PC-9 (cell line): ENCODE measurements at regions not wholly inside any gene's neighbourhood (a gene's known extent, or its start where the extent isn't known, plus 50 kb on each side); places are given as distances from the start of the nearest gene placed in this dataset.

Experiments
- BruUV-seq: library from RNA; stranded (reverse); fragments of 400-500 nt; replicated peaks from 2 replicates; lab custom pipeline; 2021; lab: Mats Ljungman, UMichigan
- CTCF ChIA-PET: fragments of 300-600 bp; sonication (Branson Sonifier 250); formaldehyde crosslinking; loops from one replicate; lab custom pipeline; 2022; ENCODE audit warnings: antibody characterized with exemption; lab: Charles Lee
- POLR2A ChIA-PET: fragments of 300-600 bp; sonication (Branson Sonifier 250); formaldehyde crosslinking; loops from one replicate; lab custom pipeline; 2022; ENCODE audit warnings: antibody characterized with exemption; ENCODE audit not compliant: unreplicated experiment; lab: Charles Lee
- DNase-seq, 2 experiments: peaks; one replicate each; pipeline versions ENCODE4 v3.0.0 to v3.0.0-alpha.2; 2015 to 2022; ENCODE audit warnings: mixed read lengths in 1 of 2
- H2AFZ ChIP-seq: fragments of 200-600 bp; sonication (generic); 2 replicates; pipeline ENCODE4 v1.8.1; 2017; ENCODE audit warnings: antibody characterized with exemption
- H3F3A ChIP-seq: fragments of 200-600 bp; sonication (generic); 2 replicates; pipeline ENCODE4 v1.8.1; 2017; ENCODE audit warnings: antibody characterized with exemption, mild to moderate bottlenecking, low read depth; ENCODE audit not compliant: insufficient read depth
- H3K27ac ChIP-seq: fragments of 200-600 bp; sonication (generic); 2 replicates; pipeline ENCODE4 v1.6.1; 2016; ENCODE audit warnings: mixed run types
- H3K27me3 ChIP-seq: fragments of 200-600 bp; sonication (generic); 2 replicates; pipeline ENCODE4 v1.6.1; 2016; ENCODE audit warnings: low read depth, mixed run types; ENCODE audit not compliant: insufficient read depth
- H3K36me3 ChIP-seq: fragments of 200-600 bp; sonication (generic); 2 replicates; pipeline ENCODE4 v1.6.1; 2016; ENCODE audit warnings: low read depth, mixed run types
- H3K4me1 ChIP-seq: fragments of 200-600 bp; sonication (generic); replicated peaks from 2 replicates; pipeline ENCODE4 v1.6.1; 2016; ENCODE audit warnings: mixed run types; ENCODE audit not compliant: insufficient read depth
- H3K4me2 ChIP-seq: fragments of 200-600 bp; sonication (generic); 2 replicates; pipeline ENCODE4 v1.6.1; 2017; ENCODE audit warnings: mixed run types
- H3K4me3 ChIP-seq: fragments of 200-600 bp; sonication (generic); 2 replicates; pipeline ENCODE4 v1.6.1; 2016; ENCODE audit warnings: mixed run types
- H3K79me2 ChIP-seq: fragments of 200-600 bp; sonication (generic); 2 replicates; pipeline ENCODE4 v1.6.1; 2017; ENCODE audit warnings: low read depth, mixed run types
- H3K9me2 ChIP-seq: fragments of 200-600 bp; sonication (generic); 2 replicates; pipeline ENCODE4 v1.8.1; 2017; ENCODE audit warnings: mild to moderate bottlenecking; ENCODE audit not compliant: insufficient read depth
- H3K9me3 ChIP-seq: fragments of 200-600 bp; sonication (generic); 2 replicates; pipeline ENCODE4 v1.8.1; 2016; ENCODE audit warnings: low read depth; ENCODE audit not compliant: insufficient read depth
- H4K20me1 ChIP-seq: fragments of 200-600 bp; sonication (generic); 2 replicates; pipeline ENCODE4 v1.8.1; 2017; ENCODE audit not compliant: insufficient read depth
- CTCF ChIP-seq: fragments of 200-600 bp; sonication (generic); conservative IDR thresholded peaks from 2 replicates; pipeline ENCODE4 v1.6.1; 2017; ENCODE audit warnings: mixed run types, antibody characterized with exemption, mild to moderate bottlenecking, moderate library complexity
- EZH2 ChIP-seq: fragments of 200-600 bp; sonication (generic); IDR thresholded peaks from 2 replicates; pipeline ENCODE4 v1.8.0; 2017; ENCODE audit warnings: antibody characterized with exemption, low read depth
- intact Hi-C: fragments of 100-400 bp; cut with micrococcal nuclease; formaldehyde crosslinking; loops from one replicate; pipeline ENCODE4 v1.10.0; 2022; ENCODE audit not compliant: unreplicated experiment

- H3K27ac ChIP-seq = no peak overlapping the region
- peaks cover 90% of the 10 kb centered on the region for H3K27me3 ChIP-seq
- H3K9me3 ChIP-seq = no peaks in the 10 kb centered on the region
- H3K4me1 ChIP-seq = no peaks in the 10 kb centered on the region
- no peaks in the 10 kb centered on the region for H4K20me1 ChIP-seq
- intact Hi-C loops = no loop called here
- H3K4me2 ChIP-seq = no peak overlapping the region
- POLR2A ChIA-PET = no interaction called here
- no peaks in the 10 kb centered on the region for H3K36me3 ChIP-seq
- H3K9me2 ChIP-seq = no peaks in the 10 kb centered on the region
- CTCF ChIA-PET = no interaction called here
- H2AFZ ChIP-seq = no peak overlapping the region
- TF ChIP-seq CTCF = no peak
- TF ChIP-seq EZH2 = no peak
- BruUV-seq = no TSS peak
- no peak overlapping the region for H3K4me3 ChIP-seq
- no peaks in the 10 kb centered on the region for H3F3A ChIP-seq
- DNase-seq = no peak
- H3K79me2 ChIP-seq = no peaks in the 10 kb centered on the region
These were observed 453.3 kb upstream of the SALL3 start for GRCh38 chr18:78526275-78526674.

- DNase-seq = no peak
- CTCF ChIA-PET = no interaction called here
- POLR2A ChIA-PET = no interaction called here
These were observed 452.5 kb upstream of the SALL3 start for GRCh38 chr18:78526923-78527711.

GRCh38 chr18:78527984-78528383 is 451.6 kb upstream of the SALL3 start:
- no peaks in the 10 kb centered on the region for H3K36me3 ChIP-seq
- CTCF ChIA-PET = no interaction called here
- H2AFZ ChIP-seq = no peak overlapping the region
- no peak overlapping the region for H3K4me2 ChIP-seq
- no peaks in the 10 kb centered on the region for H3K4me1 ChIP-seq
- no peaks in the 10 kb centered on the region for H3K9me3 ChIP-seq
- no TSS peak for BruUV-seq
- no peaks in the 10 kb centered on the region for H3K9me2 ChIP-seq
- no peaks in the 10 kb centered on the region for H3K79me2 ChIP-seq
- TF ChIP-seq CTCF = no peak
- no peak for TF ChIP-seq EZH2
- H3F3A ChIP-seq = no peaks in the 10 kb centered on the region
- H3K4me3 ChIP-seq = no peak overlapping the region
- H3K27ac ChIP-seq = no peak overlapping the region
- no peaks in the 10 kb centered on the region for H4K20me1 ChIP-seq
- POLR2A ChIA-PET = no interaction called here
- no peak for DNase-seq
- intact Hi-C loops = no loop called here
- H3K27me3 ChIP-seq = peaks cover 88% of the 10 kb centered on the region

More at GRCh38 chr18:78526923-78527711, 452.5 kb upstream of the SALL3 start:
- Histone ChIP-seq H3K9me3 (no peaks in the 10 kb centered on the region), H3K79me2 (no peaks in the 10 kb centered on the region), H3K4me3 (no peak overlapping the region), H3K9me2 (no peaks in the 10 kb centered on the region), H2AFZ (no peak overlapping the region), H3K4me1 (no peaks in the 10 kb centered on the region), H4K20me1 (no peaks in the 10 kb centered on the region), H3K36me3 (no peaks in the 10 kb centered on the region), H3F3A (no peaks in the 10 kb centered on the region), H3K27ac (no peak overlapping the region), H3K27me3 (peaks cover 87% of the 10 kb centered on the region), H3K4me2 (no peak overlapping the region)
- TF ChIP-seq EZH2 (no peak), CTCF (no peak)
- intact Hi-C loops = no loop called here
- BruUV-seq = no TSS peak
